Sciatic nerve (tissue), 2 donors: ENCODE measurements at regions not wholly inside any gene's neighbourhood (a gene's known extent, or its start where the extent isn't known, plus 50 kb on each side); places are given as distances from the start of the nearest gene placed in this dataset.
"Not testable (repeated sequence)": the region's sequence is repeated elsewhere in the genome, so short reads cannot be mapped to it uniquely, and the experiment has no call there.

Source experiments
- ATAC-seq: fragments of 200-7000 bp; cut with Tn5 transposase; one replicate; pipeline ENCODE4 v1.9.1; 2020; ENCODE audit warnings: mild to moderate bottlenecking, moderate library complexity
- DNase-seq: peaks from one replicate; pipeline ENCODE4 v3.0.0-alpha.2; 2020; ENCODE audit warnings: low spot score
- intact Hi-C: fragments of 100-400 bp; cut with DNase I; formaldehyde crosslinking; loops from one replicate; pipeline ENCODE4 v1.14.2; 2022
- donor health status: DM: no; HTN: no; CAD: no.
- donor health status: DM: no; HTN: no; CAD: no.

GRCh38 chr2:47695800-47696477 is 87.0 kb upstream of the MSH6 start:
- DNase-seq (no peak), ATAC-seq (no peak)
- intact Hi-C loops, result no loop called here

- DNase-seq, ATAC-seq, intact Hi-C loops: not testable (repeated sequence)
Measured at GRCh38 chr2:47694451-47694850, 88.5 kb upstream of the MSH6 start.

DNA sequence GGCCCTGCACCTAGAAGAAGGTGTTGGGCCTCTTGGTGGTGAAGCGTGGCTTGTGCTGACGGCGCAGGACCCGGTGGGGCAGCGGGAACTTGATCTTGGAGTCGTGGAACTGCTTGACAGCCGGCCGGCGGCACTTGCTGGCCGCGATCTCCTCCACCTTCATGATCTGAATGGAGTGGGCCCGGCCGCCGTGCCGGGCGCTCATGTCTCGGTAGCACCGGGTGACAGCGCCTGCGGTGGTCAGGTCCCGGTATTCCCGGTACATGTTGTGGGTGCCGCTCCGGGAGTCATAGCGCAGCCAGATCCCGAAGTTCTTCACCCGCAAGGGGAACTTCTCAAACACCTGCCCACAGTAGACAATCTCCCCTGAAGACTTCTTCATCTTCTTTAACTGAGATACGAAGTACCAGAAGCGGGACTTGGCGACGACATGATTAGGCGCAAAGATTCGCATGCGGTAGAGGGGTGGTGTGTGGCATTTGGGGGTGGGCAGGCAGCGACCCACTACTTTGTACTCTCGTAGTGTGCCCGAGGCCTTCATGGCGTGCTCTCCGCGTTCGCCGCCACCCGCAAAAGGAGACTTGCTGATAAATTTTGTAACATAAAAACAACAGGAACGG is 92.1 kb upstream of the MSH6 start:
- ATAC-seq, intact Hi-C loops, DNase-seq: not testable (repeated sequence)

DNA sequence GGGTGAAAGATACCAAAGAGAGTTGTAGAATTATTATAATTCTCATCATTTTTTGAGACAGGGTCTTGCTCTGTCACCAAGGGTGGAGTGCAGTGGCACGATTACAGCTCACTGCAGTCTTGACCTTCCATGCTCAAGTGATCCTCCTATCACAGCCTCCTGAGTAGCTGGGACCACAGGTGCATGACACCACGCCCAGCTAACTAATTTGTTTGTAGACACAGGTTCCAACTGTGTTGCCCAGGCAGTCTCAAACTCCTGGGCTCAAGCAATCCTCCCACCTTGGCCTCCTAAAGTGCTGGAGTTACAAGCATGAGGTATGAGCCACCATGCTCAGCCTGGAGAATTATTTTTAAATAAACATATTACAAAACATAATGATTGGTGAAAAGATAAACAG is 92.8 kb upstream of the MSH6 start:
- ATAC-seq, result no peak
- no peak for DNase-seq
- intact Hi-C loops, result no loop called here

GRCh38 chr2:47689118-47689517 is 93.8 kb upstream of the MSH6 start:
- intact Hi-C loops, ATAC-seq, DNase-seq: not testable (repeated sequence)

DNA sequence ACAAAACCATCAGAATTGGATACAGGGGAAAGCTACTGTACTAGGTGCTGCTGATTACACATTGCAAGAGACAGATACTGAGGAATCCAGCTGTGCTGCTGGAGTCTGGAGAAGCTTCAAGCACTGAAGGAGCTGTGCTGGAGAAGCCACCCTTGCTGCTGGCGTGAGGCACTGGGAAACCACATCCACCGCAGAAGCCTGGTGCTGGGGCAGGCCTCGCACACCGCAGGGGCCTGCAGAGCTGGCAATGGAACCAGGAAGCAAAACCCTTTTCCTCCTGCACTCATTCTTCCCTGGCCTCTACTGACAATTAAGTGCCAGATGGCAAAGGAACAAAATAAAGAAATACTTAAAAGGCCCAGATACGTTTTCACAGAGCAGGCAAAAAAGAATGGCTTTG is 94.4 kb upstream of the MSH6 start:
- intact Hi-C loops, result no loop called here
- ATAC-seq, result no peak
- no peak for DNase-seq

- no peak for ATAC-seq
- intact Hi-C loops, result no loop called here
- DNase-seq, result no peak
Measured at GRCh38 chr2:47687856-47688255, 95.1 kb upstream of the MSH6 start.

- ATAC-seq, result no peak
- no peak for DNase-seq
- intact Hi-C loops, result no loop called here
Measured at GRCh38 chr2:47686018-47686417, 96.9 kb upstream of the MSH6 start.

DNA sequence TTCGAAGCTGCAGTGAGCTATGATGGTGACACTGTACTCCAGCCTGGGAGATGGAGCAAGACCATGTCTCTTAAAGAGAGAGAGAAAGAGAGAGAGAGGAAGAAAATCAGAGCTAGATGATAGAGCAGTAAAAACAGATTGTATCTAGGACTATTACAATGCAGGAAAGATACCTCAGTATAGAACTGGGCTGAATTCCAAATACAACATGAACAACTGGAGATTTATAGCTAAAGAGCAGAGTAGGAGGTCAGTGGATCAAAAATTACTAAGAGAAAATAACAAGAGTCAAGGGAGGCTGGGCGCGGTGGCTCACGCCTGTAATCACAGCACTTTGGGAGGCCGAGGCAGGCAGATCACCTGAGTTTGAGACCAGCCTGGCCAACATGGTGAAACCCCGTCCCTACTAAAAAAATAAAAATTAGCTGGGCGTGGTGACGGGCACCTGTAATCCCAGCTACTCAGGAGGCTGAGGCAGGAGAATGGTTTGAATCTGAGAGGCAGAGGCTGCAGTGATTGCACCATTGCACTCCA is 100.7 kb upstream of the MSH6 start:
- no peak for DNase-seq
- intact Hi-C loops, result no loop called here

GRCh38 chr2:47676261-47676926 is 105.6 kb upstream of the KCNK12 start:
- intact Hi-C loops, result no loop called here
- peak; percentile 32 for DNase-seq
- no peak for ATAC-seq

More for the DNA sequence above, 100.7 kb upstream of the MSH6 start:
- no peak for ATAC-seq

- intact Hi-C loops, result no loop called here
- no peak for ATAC-seq
- peak; percentile 27 for DNase-seq
Measured at GRCh38 chr2:47675196-47675825, 104.5 kb upstream of the KCNK12 start.

DNA sequence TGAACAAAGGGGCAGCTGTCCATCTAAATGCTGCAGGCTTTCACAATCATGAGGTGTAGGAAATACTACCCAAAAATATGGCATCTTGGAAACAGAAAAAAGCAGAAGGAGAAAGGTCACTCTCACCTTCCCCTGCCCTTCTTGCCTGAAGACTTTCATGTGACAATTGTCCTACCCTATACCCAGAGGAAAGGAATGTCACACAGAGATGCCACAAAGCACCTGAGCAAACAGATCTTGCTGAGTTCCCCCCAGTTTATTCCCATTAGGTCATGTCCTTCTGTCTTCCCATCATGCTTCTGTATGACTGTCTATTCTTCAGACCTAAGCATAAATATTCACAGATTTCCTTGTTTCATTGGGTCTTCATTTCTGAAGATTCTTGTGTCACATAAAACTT is 95.5 kb upstream of the KCNK12 start:
- intact Hi-C loops, result no loop called here

GRCh38 chr2:47664817-47665216 is 94.0 kb upstream of the KCNK12 start:
- intact Hi-C loops, result no loop called here
- no peak for ATAC-seq
- peak; percentile 56 for DNase-seq

More for the DNA sequence above, 95.5 kb upstream of the KCNK12 start:
- DNase-seq, result no peak
- ATAC-seq, result no peak

- no peak for ATAC-seq
- intact Hi-C loops, result no loop called here
- DNase-seq, result no peak
Measured at GRCh38 chr2:47662552-47662951, 91.8 kb upstream of the KCNK12 start.

DNA sequence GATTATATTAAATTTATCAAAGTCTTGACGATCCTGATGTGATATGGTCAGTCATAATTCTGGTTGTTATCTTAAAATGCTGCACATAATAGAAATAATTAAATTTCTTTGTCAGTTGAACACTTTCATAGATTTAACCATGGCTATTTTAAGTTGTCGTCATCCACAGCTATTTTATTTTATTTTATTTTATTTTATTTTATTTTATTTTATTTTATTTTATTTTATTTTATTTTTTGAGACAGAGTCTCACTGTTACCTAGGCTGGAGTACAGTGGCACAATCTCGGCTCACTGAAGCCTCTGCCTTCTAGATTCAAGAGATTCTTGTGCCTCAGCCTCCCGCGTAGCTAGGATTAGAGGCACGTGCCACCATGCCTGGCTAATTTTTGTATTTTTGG is 90.5 kb upstream of the KCNK12 start:
- intact Hi-C loops, result no loop called here
- DNase-seq, result no peak
- no peak for ATAC-seq

DNA sequence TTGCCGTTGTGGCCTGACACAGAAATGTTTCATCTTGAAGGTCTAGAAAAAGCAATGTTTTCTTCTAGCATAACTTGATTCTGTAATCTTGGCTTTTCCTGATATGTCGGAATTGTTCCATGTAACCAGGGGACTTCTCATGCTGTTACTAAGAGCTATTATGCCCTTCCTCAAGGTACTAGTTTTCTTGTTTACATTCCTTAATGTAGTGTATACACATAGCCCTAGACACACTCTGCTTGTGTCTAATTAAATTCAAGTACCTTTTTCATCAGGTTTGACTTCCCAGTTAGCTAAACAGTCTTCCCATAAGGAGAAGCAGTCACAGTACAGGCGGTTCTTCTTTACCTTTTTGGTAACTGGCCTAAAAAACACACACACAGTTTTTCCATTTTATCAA is 89.4 kb upstream of the KCNK12 start:
- DNase-seq, result no peak
- intact Hi-C loops, result no loop called here
- ATAC-seq, result no peak

DNA sequence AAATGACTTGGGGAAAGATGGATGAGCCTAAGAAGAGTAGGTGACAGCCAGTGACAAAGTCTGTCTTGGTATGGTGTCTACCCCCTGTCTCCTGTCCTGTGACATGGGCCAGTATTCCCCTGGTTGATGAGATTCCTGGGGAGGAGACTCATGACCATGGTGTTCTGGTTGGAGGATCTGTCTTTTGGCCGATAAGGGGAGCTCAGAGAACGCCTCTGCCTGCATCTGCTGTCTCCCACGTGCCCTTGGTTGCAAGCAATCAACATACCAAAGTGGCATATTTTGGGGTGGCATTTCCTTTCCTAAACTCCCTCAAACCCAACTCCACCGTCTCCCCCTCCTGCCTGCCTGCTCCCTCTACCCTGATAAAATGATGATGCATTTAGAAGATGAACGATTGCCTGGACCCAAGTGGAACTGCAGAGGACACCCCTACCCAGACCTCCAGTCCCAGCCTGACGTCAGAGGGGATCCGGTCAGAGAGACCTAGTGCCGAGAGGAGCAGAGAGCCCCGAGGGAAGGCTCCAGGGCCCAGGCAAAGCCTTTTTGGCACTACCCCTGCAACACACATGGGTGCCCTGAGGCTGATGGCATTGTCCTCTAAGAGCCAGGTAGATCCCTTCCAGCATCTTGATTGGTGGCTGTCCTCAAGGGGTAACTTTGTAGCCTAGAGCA is 88.0 kb upstream of the KCNK12 start:
- ATAC-seq (no peak), DNase-seq (peak; percentile 19)
- intact Hi-C loops, result no loop called here

GRCh38 chr2:47657886-47658489 is 87.2 kb upstream of the KCNK12 start:
- intact Hi-C loops, result no loop called here
- ATAC-seq (no peak), DNase-seq (peak; percentile 31)
